Astrocyte (in vitro differentiated cells and primary cell): ENCODE measurements at regions not wholly inside any gene's neighbourhood (a gene's known extent, or its start where the extent isn't known, plus 50 kb on each side); places are given as distances from the start of the nearest gene placed in this dataset.
"Not testable (repeated sequence)": the region's sequence is repeated elsewhere in the genome, so short reads cannot be mapped to it uniquely, and the experiment has no call there.

Experiments
- DNase-seq: peaks from one replicate; pipeline ENCODE4 v3.0.0-alpha.2; 2010; ENCODE audit warnings: low read depth
- FAIRE-seq: peaks from 2 replicates; lab custom pipeline; 2011; peaks lifted over from hg19 to GRCh38; lab: Jason Lieb, UNC
- H2AFZ ChIP-seq: 2 replicates; pipeline ENCODE4 v1.6.0; 2012; ENCODE audit warnings: low read depth, low read length, inconsistent platforms
- H3K27ac ChIP-seq: 2 replicates; pipeline ENCODE4 v1.5.1; 2011; ENCODE audit warnings: low read depth, low read length, inconsistent platforms
- H3K27me3 ChIP-seq: 2 replicates; pipeline ENCODE4 v1.6.0; 2011; ENCODE audit warnings: low read length, inconsistent platforms; ENCODE audit not compliant: insufficient read depth
- H3K36me3 ChIP-seq: 2 replicates; pipeline ENCODE4 v1.5.1; 2011; ENCODE audit warnings: low read length, inconsistent platforms; ENCODE audit not compliant: insufficient read depth
- H3K4me1 ChIP-seq: 2 replicates; pipeline ENCODE4 v1.5.1; 2011; ENCODE audit warnings: low read length, inconsistent platforms; ENCODE audit not compliant: insufficient read depth
- H3K4me2 ChIP-seq: 2 replicates; pipeline ENCODE4 v1.6.0; 2012; ENCODE audit warnings: low read length, inconsistent platforms
- H3K4me3 ChIP-seq: 2 replicates; pipeline ENCODE4 v1.5.1; 2011; ENCODE audit warnings: low read depth, mild to moderate bottlenecking, low read length, inconsistent platforms; ENCODE audit not compliant: insufficient read depth
- H3K79me2 ChIP-seq: 2 replicates; pipeline ENCODE4 v1.6.0; 2012; ENCODE audit warnings: mild to moderate bottlenecking, low read length, inconsistent platforms; ENCODE audit not compliant: insufficient read depth
- H3K9ac ChIP-seq: 2 replicates; pipeline ENCODE4 v1.6.0; 2012; ENCODE audit warnings: mild to moderate bottlenecking, low read length, inconsistent platforms
- H3K9me3 ChIP-seq: 2 replicates; pipeline ENCODE4 v1.5.1; 2012; ENCODE audit warnings: low read depth, mild to moderate bottlenecking, low read length, inconsistent platforms; ENCODE audit not compliant: insufficient read depth
- H4K20me1 ChIP-seq: 2 replicates; pipeline ENCODE4 v1.6.0; 2012; ENCODE audit warnings: low read length, inconsistent platforms; ENCODE audit not compliant: insufficient read depth
- H3K27ac Mint-ChIP-seq: one replicate; pipeline ENCODE4 v1.8.0; 2021; ENCODE audit warnings: mild to moderate bottlenecking, mixed read lengths; ENCODE audit not compliant: unreplicated experiment
- H3K27me3 Mint-ChIP-seq: one replicate; pipeline ENCODE4 v1.8.0; 2021; ENCODE audit warnings: low read depth, mixed read lengths; ENCODE audit not compliant: unreplicated experiment
- H3K36me3 Mint-ChIP-seq: one replicate; pipeline ENCODE4 v1.8.0; 2021; ENCODE audit warnings: low read depth, mixed read lengths; ENCODE audit not compliant: unreplicated experiment
- H3K4me1 Mint-ChIP-seq: one replicate; pipeline ENCODE4 v1.8.0; 2021; ENCODE audit warnings: low read depth, mixed read lengths; ENCODE audit not compliant: unreplicated experiment
- H3K4me3 Mint-ChIP-seq: one replicate; pipeline ENCODE4 v1.8.0; 2021; ENCODE audit warnings: mild to moderate bottlenecking, moderate library complexity, mixed read lengths; ENCODE audit not compliant: unreplicated experiment
- H3K9me3 Mint-ChIP-seq: one replicate; pipeline ENCODE4 v1.8.0; 2021; ENCODE audit warnings: mild to moderate bottlenecking, mixed read lengths; ENCODE audit not compliant: unreplicated experiment
- CTCF ChIP-seq: IDR thresholded peaks from 2 replicates; pipeline ENCODE4 v1.5.1; 2011; ENCODE audit warnings: low read depth, mild to moderate bottlenecking, inconsistent platforms, low read length, moderate library complexity; ENCODE audit not compliant: insufficient read depth
- EZH2 ChIP-seq: IDR thresholded peaks from 2 replicates; pipeline ENCODE4 v1.6.1; 2012; ENCODE audit warnings: mild to moderate bottlenecking, low read length, inconsistent platforms; ENCODE audit not compliant: insufficient read depth

GRCh38 chr6:44742201-44742600 is 354.7 kb downstream of the CDC5L start:
- Mint-ChIP-seq H3K36me3 (no peaks in the 10 kb centered on the region), H3K27me3 (no peaks in the 10 kb centered on the region), H3K9me3 (peaks cover 7% of the 10 kb centered on the region), H3K27ac (no peak overlapping the region), H3K4me3 (no peak overlapping the region), H3K4me1 (peaks cover 21% of the 10 kb centered on the region)
- H3K9me3 ChIP-seq = no peaks in the 10 kb centered on the region
- FAIRE-seq = no peak
- H3K27me3 ChIP-seq = peaks cover 2% of the 10 kb centered on the region
- H3K4me1 ChIP-seq = no peaks in the 10 kb centered on the region
- no peaks in the 10 kb centered on the region for H3K79me2 ChIP-seq
- H2AFZ ChIP-seq = no peak overlapping the region
- H3K4me3 ChIP-seq = no peak overlapping the region
- no peak for TF ChIP-seq CTCF
- no peak for TF ChIP-seq EZH2
- no peaks in the 10 kb centered on the region for H4K20me1 ChIP-seq
- no peak overlapping the region for H3K4me2 ChIP-seq
- no peak overlapping the region for H3K27ac ChIP-seq
- DNase-seq = no peak
- no peak overlapping the region for H3K9ac ChIP-seq
- H3K36me3 ChIP-seq = no peaks in the 10 kb centered on the region

DNA sequence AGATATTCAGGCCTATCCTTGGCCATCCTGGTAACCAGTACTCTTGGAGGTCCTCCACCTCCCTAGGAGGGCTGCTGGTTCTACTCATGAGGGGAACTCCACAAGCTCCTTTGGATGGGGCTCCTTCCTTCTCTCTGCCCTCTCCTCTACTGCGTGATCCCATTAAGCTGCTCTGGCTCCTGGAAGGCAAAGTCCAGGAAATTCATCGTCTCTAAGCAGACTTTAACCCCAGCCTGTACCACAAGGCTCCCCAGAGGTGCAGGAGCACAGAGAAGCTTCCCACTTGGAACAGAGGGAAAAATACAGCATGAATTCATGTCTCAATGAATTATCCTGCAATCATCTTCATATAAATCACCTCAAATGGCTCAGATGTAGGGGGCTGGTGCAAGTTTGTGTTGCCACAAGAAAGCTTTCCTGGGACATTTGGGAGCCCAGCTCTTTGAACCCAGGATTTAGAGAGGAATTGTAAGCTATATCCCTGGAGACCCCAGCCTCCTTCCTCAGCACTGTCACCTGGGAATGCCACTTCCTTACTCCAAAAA is 355.4 kb downstream of the CDC5L start:
- Histone ChIP-seq H2AFZ (no peak overlapping the region), H3K27ac (no peak overlapping the region), H3K9ac (no peak overlapping the region), H3K36me3 (no peaks in the 10 kb centered on the region), H3K4me2 (no peak overlapping the region), H3K4me1 (no peaks in the 10 kb centered on the region), H3K27me3 (peaks cover 2% of the 10 kb centered on the region), H3K4me3 (no peak overlapping the region), H3K9me3 (no peaks in the 10 kb centered on the region), H4K20me1 (no peaks in the 10 kb centered on the region), H3K79me2 (no peaks in the 10 kb centered on the region)
- TF ChIP-seq EZH2 (no peak), CTCF (no peak)
- Mint-ChIP-seq H3K27me3 (no peaks in the 10 kb centered on the region), H3K36me3 (no peaks in the 10 kb centered on the region), H3K4me1 (peaks cover 18% of the 10 kb centered on the region), H3K4me3 (no peak overlapping the region), H3K9me3 (peaks cover 7% of the 10 kb centered on the region), H3K27ac (no peak overlapping the region)
- DNase-seq = no peak
- FAIRE-seq = no peak

- FAIRE-seq, H3K9me3 ChIP-seq, H3K4me1 Mint-ChIP-seq, H3K27ac ChIP-seq, H3K4me3 Mint-ChIP-seq, H3K36me3 ChIP-seq, H3K27ac Mint-ChIP-seq, H3K9ac ChIP-seq, H3K27me3 ChIP-seq, H4K20me1 ChIP-seq, H2AFZ ChIP-seq, H3K36me3 Mint-ChIP-seq, H3K4me2 ChIP-seq, DNase-seq, H3K79me2 ChIP-seq, H3K4me3 ChIP-seq, H3K27me3 Mint-ChIP-seq, H3K4me1 ChIP-seq: not testable (repeated sequence)
- H3K9me3 Mint-ChIP-seq = peaks cover 18% of the 10 kb centered on the region
Measured at GRCh38 chr6:44760116-44760515, 372.6 kb downstream of the CDC5L start.
